ENCODE measurements at regions not wholly inside any gene's neighbourhood (a gene's known extent, or its start where the extent isn't known, plus 50 kb on each side); places are given as distances from the start of the nearest gene placed in this dataset.

DNA sequence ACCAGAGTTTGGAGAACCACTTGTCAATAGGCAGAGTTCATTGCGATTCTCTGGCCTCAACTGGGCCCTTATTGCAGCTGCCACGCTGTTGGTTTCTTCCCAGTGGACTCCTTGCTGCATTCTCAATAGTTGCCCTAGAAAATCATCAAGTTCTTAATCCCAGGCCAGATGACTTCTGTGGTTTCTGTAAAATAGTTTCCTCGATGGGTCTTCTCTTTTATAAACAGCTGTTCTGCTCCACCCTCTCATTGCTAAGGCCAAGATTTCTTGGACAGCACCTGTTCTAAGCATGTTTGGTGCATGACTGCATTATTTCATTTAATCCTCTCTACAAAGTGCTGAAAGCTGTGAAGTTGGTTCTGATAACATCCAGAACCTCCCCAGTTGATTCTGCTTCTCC is 131.0 kb downstream of the BCL2L11 start:
- FAIRE-seq, result no peak
- H3K4me1 ChIP-seq (replicated peaks in 1 of 4; ENCODE audit: control insufficient read depth in 3 of 4, insufficient read depth in 4 of 4, low read length in 3 of 4), result no peaks in the 10 kb centered on the region
- CTCF ChIA-PET (ENCODE audit: partially characterized antibody), result interaction anchor here (0.6 to 1.1 kb wide), 2 partner anchors 57 to 395 kb away, joined by 3 read pairs; no protein-coding TSS in a partner anchor
- POLR2A ChIA-PET (ENCODE audit: partially characterized antibody), result no interaction called here
- no peak overlapping the region for H3K9ac ChIP-seq (replicated peaks in 1 of 4; ENCODE audit: extremely low read depth in 1 of 4, low read depth in 3 of 4, low read length in 3 of 4)
- H3K36me3 ChIP-seq (ENCODE audit: control insufficient read depth in 2 of 4, insufficient read depth in 4 of 4, low read length in 3 of 4), result no peaks in the 10 kb centered on the region
- no peak overlapping the region for H2BK120ac ChIP-seq (replicated peaks; ENCODE audit: low read depth, low read length)
- H3K4me2 ChIP-seq (ENCODE audit: insufficient read depth in 1 of 2, low read depth in 2 of 2, low read length in 2 of 2), result no peak overlapping the region
- peaks cover 4 to 13% of the 10 kb centered on the region in 2 experiments; a peak in 2 of 4 replicates for H3K9me3 ChIP-seq (ENCODE audit: insufficient read depth in 2 of 2, low read depth in 1 of 2, low read length in 1 of 2)
- no peak overlapping the region for H4K5ac ChIP-seq (ENCODE audit: insufficient read length, low read depth, low read length)
- H2BK12ac ChIP-seq (ENCODE audit: low read depth, low read length), result no peak overlapping the region
- no peak overlapping the region for H2BK15ac ChIP-seq (ENCODE audit: low read length)
- no peak overlapping the region for H3K23ac ChIP-seq (ENCODE audit: insufficient read length)
- H3K27me3 ChIP-seq (replicated peaks in 1 of 4; ENCODE audit: control insufficient read depth in 3 of 4, extremely low read depth in 1 of 4, insufficient read depth in 3 of 4, low read length in 3 of 4), result no peaks in the 10 kb centered on the region
- H3K23me2 ChIP-seq (ENCODE audit: low read depth, low read length), result peaks cover 2% of the 10 kb centered on the region; the same call in 1 of the 2 replicates
- H2BK20ac ChIP-seq (ENCODE audit: low read length), result no peak overlapping the region
- H3K79me2 ChIP-seq (ENCODE audit: control insufficient read depth in 1 of 2, insufficient read depth in 2 of 2, low read length in 2 of 2), result no peaks in the 10 kb centered on the region
- H4K20me1 ChIP-seq (replicated peaks in 1 of 2; ENCODE audit: control insufficient read depth in 1 of 2, insufficient read depth in 2 of 2, low read length in 2 of 2), result peaks cover 0 to 1% of the 10 kb centered on the region in 2 experiments
- no peak overlapping the region for H2BK5ac ChIP-seq (ENCODE audit: low read depth, low read length)
- H4K8ac ChIP-seq (ENCODE audit: extremely low read depth, insufficient read depth, low read length), result no peak overlapping the region
- H4K91ac ChIP-seq (replicated peaks; ENCODE audit: insufficient read length, low read length), result no peak overlapping the region
- no peak overlapping the region for H3K4ac ChIP-seq (replicated peaks; ENCODE audit: insufficient read length, low read depth, low read length)
- no peak overlapping the region for H3K4me3 ChIP-seq (ENCODE audit: extremely low read depth in 1 of 4, insufficient read depth in 2 of 4, low read depth in 3 of 4, low read length in 4 of 4)
- 94% methylated on average over 3 of the region's 3 CpGs; no CpG with 5 or more reads in 1 of the 2 experiments for WGBS, 2 experiments (ENCODE audit: extremely low coverage in 1 of 2, insufficient coverage in 1 of 2, insufficient read length in 1 of 2, insufficient replicate concordance in 2 of 2, low coverage in 1 of 2, low lambda C conversion rate in 2 of 2, missing lambda C conversion rate in 1 of 2)
- H3K14ac ChIP-seq (ENCODE audit: insufficient read length), result no peak overlapping the region
- H3K79me1 ChIP-seq (ENCODE audit: low read depth, low read length), result no peaks in the 10 kb centered on the region; the same call in 1 of the 2 replicates
- H3K18ac ChIP-seq (ENCODE audit: extremely low read depth, low read length), result no peak overlapping the region
- DNase-seq (ENCODE audit: low read depth in 1 of 2, low spot score in 2 of 2), result no peak
- H2AK5ac ChIP-seq (ENCODE audit: low read depth, low read length), result no peak overlapping the region
- H3K56ac ChIP-seq (replicated peaks; ENCODE audit: insufficient read length, low read depth, low read length), result no peak overlapping the region
- H2AFZ ChIP-seq (ENCODE audit: low read length), result no peak overlapping the region
- no peak overlapping the region for H3K27ac ChIP-seq (ENCODE audit: low read depth, low read length)
- TF ChIP-seq PHF8 (conservative IDR thresholded peaks at IDR 0.05; ENCODE audit: low read depth, low read length), result no peak
- TF ChIP-seq EP300 (IDR thresholded peaks at IDR 0.05; ENCODE audit: borderline replicate concordance in 1 of 2, low read depth in 2 of 2, low read length in 2 of 2), result no peak
- TF ChIP-seq CHD2 (IDR thresholded peaks at IDR 0.05; ENCODE audit: low read length), result no peak
- TF ChIP-seq SP1 (IDR thresholded peaks at IDR 0.05; ENCODE audit: low read depth, low read length), result no peak
- TF ChIP-seq SIRT6 (IDR thresholded peaks at IDR 0.05; ENCODE audit: low read length), result no peak
- no peak for TF ChIP-seq JUN (IDR thresholded peaks at IDR 0.05; ENCODE audit: low read depth, low read length)
- TF ChIP-seq SIX5 (IDR thresholded peaks at IDR 0.05; ENCODE audit: low read depth, low read length), result no peak
- no peak for TF ChIP-seq KDM5A (IDR thresholded peaks at IDR 0.05; ENCODE audit: low read length)

Measured in H1 (cell line).